GM12878 (cell line): ENCODE measurements at regions not wholly inside any gene's neighbourhood (a gene's known extent, or its start where the extent isn't known, plus 50 kb on each side); places are given as distances from the start of the nearest gene placed in this dataset.

Experiments
- ATAC-seq: fragments of 200-7000 bp; cut with Tn5 transposase; 3 replicates; pipeline ENCODE4 v1.9.1; 2020; ENCODE audit warnings: mild to moderate bottlenecking, moderate library complexity
- BruUV-seq: library from RNA; stranded (reverse); fragments of 400-500 nt; replicated peaks from 2 replicates; lab custom pipeline; 2021; lab: Mats Ljungman, UMichigan
- CTCF ChIA-PET: fragments of 300-600 bp; sonication (Branson Sonifier 250); formaldehyde crosslinking; extraction: SDS; loops from one replicate; lab custom pipeline; 2021; ENCODE audit warnings: inconsistent platforms; lab: Yijun Ruan, JAX
- POLR2A ChIA-PET: fragments of 350-600 bp; formaldehyde crosslinking; extraction: SDS; loops from one replicate; lab custom pipeline; 2021; ENCODE audit warnings: inconsistent platforms; lab: Charles Lee
- RAD21 ChIA-PET: fragments of 300-600 bp; sonication (Branson Sonifier 250); formaldehyde crosslinking; loops from one replicate; lab custom pipeline; 2023; ENCODE audit warnings: antibody characterized with exemption; ENCODE audit not compliant: unreplicated experiment; lab: Charles Lee
- SMC1A ChIA-PET: fragments of 300-600 bp; sonication (Branson Sonifier 250); formaldehyde crosslinking; loops from one replicate; lab custom pipeline; 2023; ENCODE audit not compliant: unreplicated experiment, uncharacterized antibody; lab: Charles Lee
- DNase-seq: peaks from one replicate; pipeline ENCODE4 v3.0.0-alpha.2; 2011; ENCODE audit warnings: low read depth, low spot score
- FAIRE-seq: peaks from 3 replicates; lab custom pipeline; 2011; peaks lifted over from hg19 to GRCh38; lab: Jason Lieb, UNC
- H2AFZ ChIP-seq: 2 replicates; pipeline ENCODE4 v1.6.0; 2011; ENCODE audit warnings: low read depth, low read length, control low read depth; ENCODE audit not compliant: control insufficient read depth
- H3K27ac ChIP-seq: 2 replicates; pipeline ENCODE4 v1.5.1; 2011; ENCODE audit warnings: control low read depth; ENCODE audit not compliant: control insufficient read depth, insufficient read depth
- H3K27me3 ChIP-seq, 2 experiments: replicated peaks in 1 of 2; 2 replicates each; pipeline versions ENCODE4 v1.6.0 to v1.6.1; 2011; ENCODE audit warnings: low read length in 1 of 2; ENCODE audit not compliant: control insufficient read depth in 2 of 2, insufficient read depth in 2 of 2
- H3K36me3 ChIP-seq, 2 experiments: 2 replicates each; pipeline ENCODE4 v1.5.1; 2011; ENCODE audit warnings: low read length in 1 of 2; ENCODE audit not compliant: control insufficient read depth in 2 of 2, insufficient read depth in 2 of 2
- H3K4me1 ChIP-seq: 2 replicates; pipeline ENCODE4 v1.6.1; 2011; ENCODE audit warnings: mild to moderate bottlenecking, low read length, moderate library complexity, mixed read lengths; ENCODE audit not compliant: control insufficient read depth, insufficient read depth
- H3K4me2 ChIP-seq: 2 replicates; pipeline ENCODE4 v1.6.0; 2011; ENCODE audit warnings: control low read depth; ENCODE audit not compliant: control insufficient read depth, insufficient read depth
- H3K4me3 ChIP-seq: fragments of 200-600 bp; sonication (generic); 2 replicates; pipeline ENCODE4 v1.5.1; 2016
- H3K79me2 ChIP-seq: 2 replicates; pipeline ENCODE4 v1.6.0; 2011; ENCODE audit warnings: low read length; ENCODE audit not compliant: control insufficient read depth, insufficient read depth
- H3K9ac ChIP-seq: 2 replicates; pipeline ENCODE4 v1.8.0; 2011; ENCODE audit warnings: low read length, control low read depth, mixed read lengths; ENCODE audit not compliant: control insufficient read depth, insufficient read depth
- H3K9me3 ChIP-seq: replicated peaks from 3 replicates; pipeline ENCODE4 v1.5.1; 2011; ENCODE audit warnings: mild to moderate bottlenecking, low read length; ENCODE audit not compliant: control insufficient read depth, insufficient read depth
- H4K20me1 ChIP-seq: 2 replicates; pipeline ENCODE4 v1.6.0; 2011; ENCODE audit not compliant: control insufficient read depth, insufficient read depth
- BACH1 ChIP-seq: fragments of 450-650 bp; IDR thresholded peaks from 2 replicates; pipeline ENCODE4 v1.6.1; 2017; ENCODE audit warnings: mild to moderate bottlenecking, borderline replicate concordance
- EGR1 ChIP-seq, 2 experiments: IDR thresholded peaks; 1 replicate in 1 of 2; 2 replicates in 1 of 2; pipeline ENCODE4 v1.6.1; 2011 to 2012; ENCODE audit warnings: low read depth in 2 of 2, low read length in 2 of 2, borderline replicate concordance in 1 of 2, mild to moderate bottlenecking in 1 of 2, moderate library complexity in 1 of 2
- EZH2 ChIP-seq: IDR thresholded peaks from 2 replicates; pipeline ENCODE4 v1.6.1; 2012; ENCODE audit warnings: low read depth, mild to moderate bottlenecking, control low read depth, inconsistent platforms, low read length, borderline replicate concordance; ENCODE audit not compliant: control insufficient read depth
- HCFC1 ChIP-seq: fragments of 150-350 bp; IDR thresholded peaks from 2 replicates; pipeline ENCODE4 v1.6.1; 2014; ENCODE audit warnings: low read length
- HDAC6 ChIP-seq: fragments of 200-600 bp; sonication (generic); IDR thresholded peaks from one replicate; pipeline ENCODE4 v1.8.0; 2017; ENCODE audit warnings: antibody characterized with exemption; ENCODE audit not compliant: unreplicated experiment
- MYB ChIP-seq: fragments of 150-350 bp; IDR thresholded peaks from 2 replicates; pipeline ENCODE4 v1.6.1; 2014; ENCODE audit warnings: mild to moderate bottlenecking, low read depth, low read length, borderline replicate concordance
- NFYB ChIP-seq: IDR thresholded peaks from 2 replicates; pipeline ENCODE4 v1.6.1; 2011; ENCODE audit warnings: low read depth, mild to moderate bottlenecking, low read length, improper control_type of control experiment, moderate library complexity; ENCODE audit not compliant: insufficient read depth
- PAX5 ChIP-seq: IDR thresholded peaks from 2 replicates; pipeline ENCODE4 v1.6.1; 2011; ENCODE audit warnings: low read depth, low read length, borderline replicate concordance
- SP1 ChIP-seq: IDR thresholded peaks from one replicate; pipeline ENCODE4 v1.6.1; 2011; ENCODE audit warnings: low read depth, low read length
- SREBF2 ChIP-seq: IDR thresholded peaks from 2 replicates; pipeline ENCODE4 v1.6.1; 2012; ENCODE audit warnings: mild to moderate bottlenecking, low read length
- ZNF274 ChIP-seq: IDR thresholded peaks from one replicate; pipeline ENCODE4 v1.8.0; 2011; ENCODE audit not compliant: insufficient read length, insufficient read depth
- WGBS: methylation state at CpG from one replicate; pipeline ENCODE4 v1.1.6; 2016; ENCODE audit warnings: low lambda C conversion rate; ENCODE audit not compliant: insufficient replicate concordance, insufficient coverage; ENCODE audit errors: missing lambda C conversion rate; 5-methylcytosine and 5-hydroxymethylcytosine counted together
- in situ Hi-C: fragments of 300-500 bp; cut with MboI; formaldehyde crosslinking; loops from 9 replicates; pipeline ENCODE4 v1.14.3; 2018; ENCODE audit warnings: mixed read lengths
- intact Hi-C: fragments of 100-400 bp; cut with micrococcal nuclease; formaldehyde crosslinking; loops from one replicate; pipeline ENCODE4 v1.14.2; 2022; ENCODE audit not compliant: unreplicated experiment

DNA sequence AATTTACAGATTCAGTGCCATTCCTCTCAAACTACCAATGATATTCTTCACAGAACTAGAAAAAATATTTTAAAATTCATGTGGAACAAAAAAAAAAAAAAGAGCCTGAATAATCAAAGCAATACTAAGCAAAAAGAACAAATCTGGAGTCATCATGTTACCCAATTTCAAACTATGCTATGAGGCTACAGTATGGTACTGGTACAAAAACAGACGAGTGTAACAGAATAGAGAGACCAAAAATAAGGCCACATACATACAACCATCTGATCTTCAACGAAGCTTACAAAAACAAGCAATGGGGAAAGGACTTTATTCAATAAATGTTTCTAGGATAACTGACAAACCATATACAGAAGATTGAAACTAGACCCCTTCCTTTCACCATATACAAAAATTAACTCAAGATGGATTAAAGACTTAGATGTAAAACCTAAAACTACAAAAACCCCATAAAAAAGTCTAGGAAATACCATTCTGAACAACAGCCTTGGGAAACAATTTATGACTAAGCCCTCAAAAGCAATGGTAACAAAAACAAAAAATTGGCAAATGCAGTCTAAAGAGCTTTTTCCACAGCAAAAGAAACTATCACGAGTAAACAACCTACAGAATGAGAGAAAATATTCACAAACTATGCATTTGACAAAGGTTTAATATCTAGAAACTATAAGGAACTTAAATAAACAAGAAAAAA, 207.7 kb downstream of the PTN start (continued):
- TF ChIP-seq ZNF274 (no peak), NFYB (no peak)

DNA sequence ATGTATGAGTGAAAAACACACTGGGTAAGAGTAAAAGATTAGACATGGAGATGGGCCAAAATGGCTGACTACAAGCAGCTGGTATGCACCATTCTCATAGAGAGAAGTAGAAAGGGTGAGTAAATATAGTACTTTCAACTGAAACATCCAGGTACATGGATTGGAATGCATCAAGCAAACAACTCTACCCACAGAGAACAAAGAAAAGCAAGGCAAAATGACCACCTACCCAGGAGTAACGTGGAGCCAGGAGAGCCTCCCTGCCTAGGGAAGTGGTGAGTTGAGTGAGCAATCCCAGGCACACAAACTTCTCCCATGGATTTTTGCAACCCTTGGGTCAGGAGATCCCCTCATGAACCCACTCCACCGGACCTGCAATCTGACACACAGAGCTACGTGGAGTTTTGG, 212.8 kb downstream of the PTN start:
- Histone ChIP-seq H4K20me1 (no peaks in the 10 kb centered on the region), H3K27me3 (no peaks in the 10 kb centered on the region), H3K36me3 (no peaks in the 10 kb centered on the region), H3K79me2 (no peaks in the 10 kb centered on the region), H3K4me1 (no peaks in the 10 kb centered on the region), H3K9me3 (no peaks in the 10 kb centered on the region), H2AFZ (no peak overlapping the region), H3K4me2 (no peak overlapping the region), H3K27ac (no peak overlapping the region), H3K4me3 (no peak overlapping the region), H3K9ac (no peak overlapping the region)
- in situ Hi-C loops, result no loop called here
- POLR2A ChIA-PET, result no interaction called here
- no TSS peak for BruUV-seq
- intact Hi-C loops, result no loop called here
- 9% methylated on average over 3 of the region's 3 CpGs for WGBS
- SMC1A ChIA-PET, result interaction anchor here (0.6 kb wide), 1 partner anchor 451 kb away, joined by 3 read pairs; no protein-coding TSS in a partner anchor
- FAIRE-seq, result no peak
- TF ChIP-seq SP1 (no peak), SREBF2 (no peak), MYB (no peak), HCFC1 (no peak), HDAC6 (no peak), BACH1 (no peak), PAX5 (no peak), EGR1 (IDR thresholded peaks at IDR 0.05; ENCODE audit: borderline replicate concordance in 1 of 2, low read depth in 2 of 2, low read length in 2 of 2) (no peak), EZH2 (no peak)
- CTCF ChIA-PET, result no interaction called here
- no peak for DNase-seq
- ATAC-seq, result no peak
- RAD21 ChIA-PET, result no interaction called here
